ENCODE measurements at regions not wholly inside any gene's neighbourhood (a gene's known extent, or its start where the extent isn't known, plus 50 kb on each side); places are given as distances from the start of the nearest gene placed in this dataset.
"Not testable (repeated sequence)": the region's sequence is repeated elsewhere in the genome, so short reads cannot be mapped to it uniquely, and the experiment has no call there.

GRCh38 chr5:62900976-62901375 is 322.4 kb downstream of the LRRC70 start:
- DNase-seq (ENCODE audit: low read depth in 2 of 2) = no peak

GRCh38 chr5:62896121-62896893 is 317.7 kb downstream of the LRRC70 start:
- DNase-seq (ENCODE audit: low read depth in 2 of 2) = no peak

- DNase-seq (ENCODE audit: low read depth in 2 of 2) = no peak
These were observed 308.1 kb downstream of the LRRC70 start for GRCh38 chr5:62886603-62887315.

GRCh38 chr5:62837330-62837729 is 258.7 kb downstream of the LRRC70 start:
- not testable (repeated sequence) for DNase-seq (ENCODE audit: low read depth in 2 of 2)

- no peak for DNase-seq (ENCODE audit: low read depth in 2 of 2)
These were observed 251.0 kb downstream of the LRRC70 start for GRCh38 chr5:62829604-62829986.

GRCh38 chr5:62828742-62829603 is 250.4 kb downstream of the LRRC70 start:
- DNase-seq (ENCODE audit: low read depth in 2 of 2) = no peak

GRCh38 chr5:62825623-62826220 is 247.1 kb downstream of the LRRC70 start:
- DNase-seq (ENCODE audit: low read depth in 2 of 2) = no peak

GRCh38 chr5:62824936-62825335 is 246.3 kb downstream of the LRRC70 start:
- no peak for DNase-seq (ENCODE audit: low read depth in 2 of 2)

GRCh38 chr5:62817043-62817442 is 238.4 kb downstream of the LRRC70 start:
- not testable (repeated sequence) for DNase-seq (ENCODE audit: low read depth in 2 of 2)

- DNase-seq (ENCODE audit: low read depth in 2 of 2) = no peak
These were observed 236.4 kb downstream of the LRRC70 start for GRCh38 chr5:62814991-62815390.

- DNase-seq (ENCODE audit: low read depth in 2 of 2) = no peak
These were observed 234.1 kb downstream of the LRRC70 start for GRCh38 chr5:62812621-62813255.

- not testable (repeated sequence) for DNase-seq (ENCODE audit: low read depth in 2 of 2)
These were observed 226.2 kb downstream of the LRRC70 start for GRCh38 chr5:62804819-62805218.

GRCh38 chr5:62795926-62796325 is 217.3 kb downstream of the LRRC70 start:
- DNase-seq (ENCODE audit: low read depth in 2 of 2) = no peak

- DNase-seq (ENCODE audit: low read depth in 2 of 2) = no peak
These were observed 215.8 kb downstream of the LRRC70 start for GRCh38 chr5:62794456-62794855.

GRCh38 chr5:62791059-62791458 is 212.4 kb downstream of the LRRC70 start:
- DNase-seq (ENCODE audit: low read depth in 2 of 2) = no peak

GRCh38 chr5:62790348-62790747 is 211.7 kb downstream of the LRRC70 start:
- DNase-seq (ENCODE audit: low read depth in 2 of 2) = no peak

- DNase-seq (ENCODE audit: low read depth in 2 of 2) = no peak
These were observed 207.5 kb downstream of the LRRC70 start for GRCh38 chr5:62786099-62786498.

GRCh38 chr5:62785588-62785987 is 207.0 kb downstream of the LRRC70 start:
- DNase-seq (ENCODE audit: low read depth in 2 of 2) = no peak

- DNase-seq (ENCODE audit: low read depth in 2 of 2) = no peak
These were observed 204.9 kb downstream of the LRRC70 start for GRCh38 chr5:62783374-62784057.

GRCh38 chr5:62780888-62781287 is 202.3 kb downstream of the LRRC70 start:
- DNase-seq (ENCODE audit: low read depth in 2 of 2) = no peak

GRCh38 chr5:62780230-62780629 is 201.6 kb downstream of the LRRC70 start:
- DNase-seq (ENCODE audit: low read depth in 2 of 2) = no peak

Data from stimulated activated CD8-positive, alpha-beta memory T cell treated with anti-CD3 and anti-CD28 coated beads, Interleukin-15, amount 100 ng/mL, for 48 hours (primary cell).